Heart left ventricle (tissue), 16 donors: ENCODE measurements at regions not wholly inside any gene's neighbourhood (a gene's known extent, or its start where the extent isn't known, plus 50 kb on each side); places are given as distances from the start of the nearest gene placed in this dataset.

Experiments
- ATAC-seq, 4 donors: fragments of 200-7000 bp; cut with Tn5 transposase; one replicate each; pipeline ENCODE4 v1.9.1; 2020 to 2022; ENCODE audit warnings: moderate library complexity in 4 of 4, mild to moderate bottlenecking in 3 of 4, moderate number of reproducible peaks in 1 of 4
- DNase-seq, 5 donors: peaks; one replicate each; pipeline ENCODE4 v3.0.0-alpha.2; 2020
- H3K27ac ChIP-seq, 12 donors: fragments of 200-600 bp; sonication (generic) in 4 of 12; one replicate each; pipeline versions ENCODE4 v1.5.0 to v1.8.0; 2016 to 2022; ENCODE audit warnings: mild to moderate bottlenecking in 2 of 12
- H3K27me3 ChIP-seq, 9 donors: fragments of 200-600 bp; sonication (generic) in 2 of 9; one replicate each; pipeline versions ENCODE4 v1.5.1 to v1.8.0; 2016 to 2022; ENCODE audit warnings: mild to moderate bottlenecking in 3 of 9
- H3K36me3 ChIP-seq, 9 donors: fragments of 200-600 bp; sonication (generic) in 2 of 9; one replicate each; pipeline versions ENCODE4 v1.5.0 to v1.8.0; 2018 to 2022; ENCODE audit warnings: mild to moderate bottlenecking in 2 of 9
- H3K4me1 ChIP-seq, 12 donors: fragments of 200-600 bp; sonication (generic) in 4 of 12; one replicate each; pipeline versions ENCODE4 v1.5.0 to v1.8.0; 2016 to 2022; ENCODE audit warnings: mild to moderate bottlenecking in 3 of 12
- H3K4me3 ChIP-seq, 12 donors: fragments of 200-600 bp; sonication (generic) in 4 of 12; one replicate each; pipeline versions ENCODE4 v1.5.0 to v1.8.0; 2017 to 2022; ENCODE audit warnings: mild to moderate bottlenecking in 9 of 12, moderate library complexity in 4 of 12
- H3K9me3 ChIP-seq, 12 donors: fragments of 200-600 bp; sonication (generic) in 4 of 12; one replicate each; pipeline versions ENCODE4 v1.5.0 to v1.8.0; 2016 to 2022; ENCODE audit warnings: mild to moderate bottlenecking in 1 of 12
- POLR2A ChIP-seq, 2 donors: fragments of 450-650 bp; IDR thresholded peaks; one replicate each; pipeline ENCODE4 v1.6.1; 2017; ENCODE audit warnings: antibody characterized with exemption in 2 of 2, mild to moderate bottlenecking in 2 of 2, moderate library complexity in 2 of 2
- WGBS, 4 donors: extraction: QIAGEN DNeasy Blood & Tissue Kit in 2 of 4; methylation state at CpG; one replicate each; pipeline versions ENCODE4 v1.1.5 to v1.1.7; 2013 to 2018; 5-methylcytosine and 5-hydroxymethylcytosine counted together
- intact Hi-C, 10 donors: fragments of 100-400 bp; cut with DNase I; formaldehyde crosslinking; loops; one replicate each; pipeline versions ENCODE4 v1.11.1 to v1.14.2; 2022
- TF ChIP-seq, protein P1 (sequence below), 12 donors: fragments of 200-600 bp; sonication (generic) in 4 of 12; IDR thresholded peaks; one replicate each; pipeline versions ENCODE4 v1.5.0 to v1.8.0; 2018 to 2022; ENCODE audit warnings: antibody characterized with exemption in 12 of 12, mild to moderate bottlenecking in 5 of 12
- donor health status: ischemic (EF 13 %, LVEDD 7.1; RV severe dilation, severe dysfunction).
- donor health status: healthy with polysubstance abuse.
- donor health status: DM: no; HTN: yes; CAD: no.
- donor health status: DM: no; HTN: no; CAD: no.
- donor health status: ischemic (EF 25% LVEDD 6.9; RV normal size, moderate dysfunction).
- donor health status: ischemic (EF 25% LVEDD 5.7; RV mildly dilated, moderate dysfunction).
- donor health status: healthy.
- donor health status: DM: yes; HTN: yes; CAD: no.
- donor health status: ischemic (EF 35%, LVEDD 5.7; RV mildly dilated, moderate dysfunction).
- donor health status: nonischemic (EF 11% LVEDD 7.7; RV severe dilation, severe dysfunction).
- donor health status: DM: yes; HTN: yes; CAD: no.
- donor health status: PGD.
- donor health status: ischemic (EF 29% LVEDD 5.4; RV normal size, mild dysfunction).
- donor health status: nonischemic (EF 23%, LVEDD 6.1; RV moderate dilation, normal function).

- H3K27ac ChIP-seq = no peak overlapping the region
- no peak for ATAC-seq
- H3K9me3 ChIP-seq = peaks cover 0 to 14% (median 0%) of the 10 kb centered on the region in 12 donors
- H3K4me1 ChIP-seq = no peaks in the 10 kb centered on the region
- no peak for DNase-seq
- no peaks in the 10 kb centered on the region for H3K36me3 ChIP-seq
- H3K27me3 ChIP-seq = no peaks in the 10 kb centered on the region
- TF ChIP-seq, protein P1, sequence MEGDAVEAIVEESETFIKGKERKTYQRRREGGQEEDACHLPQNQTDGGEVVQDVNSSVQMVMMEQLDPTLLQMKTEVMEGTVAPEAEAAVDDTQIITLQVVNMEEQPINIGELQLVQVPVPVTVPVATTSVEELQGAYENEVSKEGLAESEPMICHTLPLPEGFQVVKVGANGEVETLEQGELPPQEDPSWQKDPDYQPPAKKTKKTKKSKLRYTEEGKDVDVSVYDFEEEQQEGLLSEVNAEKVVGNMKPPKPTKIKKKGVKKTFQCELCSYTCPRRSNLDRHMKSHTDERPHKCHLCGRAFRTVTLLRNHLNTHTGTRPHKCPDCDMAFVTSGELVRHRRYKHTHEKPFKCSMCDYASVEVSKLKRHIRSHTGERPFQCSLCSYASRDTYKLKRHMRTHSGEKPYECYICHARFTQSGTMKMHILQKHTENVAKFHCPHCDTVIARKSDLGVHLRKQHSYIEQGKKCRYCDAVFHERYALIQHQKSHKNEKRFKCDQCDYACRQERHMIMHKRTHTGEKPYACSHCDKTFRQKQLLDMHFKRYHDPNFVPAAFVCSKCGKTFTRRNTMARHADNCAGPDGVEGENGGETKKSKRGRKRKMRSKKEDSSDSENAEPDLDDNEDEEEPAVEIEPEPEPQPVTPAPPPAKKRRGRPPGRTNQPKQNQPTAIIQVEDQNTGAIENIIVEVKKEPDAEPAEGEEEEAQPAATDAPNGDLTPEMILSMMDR (IDR thresholded peaks at IDR 0.05) = no peak
- TF ChIP-seq POLR2A (IDR thresholded peaks at IDR 0.05) = no peak
- H3K4me3 ChIP-seq = no peak overlapping the region
- WGBS, 4 donors = 77 to 81% (median 79%) methylated on average over 5 of the region's 5 CpGs
- intact Hi-C loops = no loop called here
These were observed 280.3 kb downstream of the HACE1 start for GRCh38 chr6:104579310-104579863.

GRCh38 chr6:104575536-104575935 is 284.2 kb downstream of the HACE1 start:
- ATAC-seq (no peak), DNase-seq (no peak)
- Histone ChIP-seq H3K4me1 (no peaks in the 10 kb centered on the region), H3K27ac (no peak overlapping the region), H3K36me3 (no peaks in the 10 kb centered on the region), H3K9me3 (no peaks in the 10 kb centered on the region), H3K4me3 (no peak overlapping the region), H3K27me3 (no peaks in the 10 kb centered on the region)
- intact Hi-C loops = no loop called here
- TF ChIP-seq, protein P1 (IDR thresholded peaks at IDR 0.05) = no peak
- no peak for TF ChIP-seq POLR2A (IDR thresholded peaks at IDR 0.05)

GRCh38 chr6:104574135-104574750 is 285.5 kb downstream of the HACE1 start:
- Histone ChIP-seq H3K9me3 (peaks cover 0 to 4% (median 0%) of the 10 kb centered on the region in 12 donors), H3K36me3 (no peaks in the 10 kb centered on the region), H3K4me1 (no peaks in the 10 kb centered on the region), H3K4me3 (no peak overlapping the region), H3K27me3 (no peaks in the 10 kb centered on the region), H3K27ac (no peak overlapping the region)
- WGBS, 4 donors = 93 to 100% (median 97%) methylated on average over 1 of the region's 1 CpG
- TF ChIP-seq, protein P1 (IDR thresholded peaks at IDR 0.05) = no peak
- TF ChIP-seq POLR2A (IDR thresholded peaks at IDR 0.05) = no peak
- ATAC-seq = no peak
- DNase-seq = no peak
- intact Hi-C loops = no loop called here

DNA sequence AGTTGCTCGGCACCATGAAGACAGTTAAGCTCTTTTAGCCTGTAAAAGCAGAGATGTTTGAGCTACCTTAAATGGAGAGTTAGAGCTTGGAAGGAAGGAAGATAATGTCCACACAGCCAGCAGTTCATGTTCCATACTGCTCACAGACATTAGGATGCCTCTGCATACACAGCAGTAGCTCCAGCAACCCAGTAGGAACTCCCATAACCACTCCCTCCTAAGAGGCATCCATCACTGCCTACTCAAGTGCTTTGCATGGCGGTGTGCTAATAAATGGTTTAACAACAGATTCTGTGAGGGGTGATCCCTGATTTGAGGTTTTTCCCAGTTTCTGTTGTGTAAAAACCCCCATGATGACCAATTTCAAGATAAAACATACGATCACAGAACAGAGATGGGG is 286.4 kb downstream of the HACE1 start:
- ATAC-seq = no peak

More for the DNA sequence above, 286.4 kb downstream of the HACE1 start:
- Histone ChIP-seq H3K4me1 (no peaks in the 10 kb centered on the region), H3K36me3 (no peaks in the 10 kb centered on the region), H3K27ac (no peak overlapping the region), H3K9me3 (peaks cover 0 to 7% (median 0%) of the 10 kb centered on the region in 12 donors), H3K4me3 (no peak overlapping the region), H3K27me3 (no peaks in the 10 kb centered on the region)
- intact Hi-C loops = loop anchor here in 1 of 10 donors (1.0 kb wide), 1 partner anchor 10 kb away; no protein-coding TSS in a partner anchor
- 84 to 94% (median 89%) methylated on average over 3 of the region's 3 CpGs for WGBS, 4 donors
- TF ChIP-seq POLR2A (IDR thresholded peaks at IDR 0.05) = no peak
- TF ChIP-seq, protein P1 (IDR thresholded peaks at IDR 0.05) = no peak
- no peak for DNase-seq
